ENCODE measurements at regions not wholly inside any gene's neighbourhood (a gene's known extent, or its start where the extent isn't known, plus 50 kb on each side); places are given as distances from the start of the nearest gene placed in this dataset.

- TF ChIP-seq CTCF (conservative IDR thresholded peaks at IDR 0.05; ENCODE audit: low read depth in 2 of 2) = no peak
Measured at GRCh38 chr13:44159633-44160279, 213.9 kb upstream of the SERP2 start (continued).

- no peaks in the 10 kb centered on the region for H3K27me3 ChIP-seq (ENCODE audit: insufficient read depth)
- TF ChIP-seq POLR2AphosphoS5 (IDR thresholded peaks at IDR 0.05; ENCODE audit: low read depth) (no peak), CTCF (conservative IDR thresholded peaks at IDR 0.05; ENCODE audit: low read depth in 2 of 2) (no peak), CREB1 (CRISPR knock-in tag; IDR thresholded peaks at IDR 0.05; ENCODE audit: low read depth) (no peak), EZH2 (IDR thresholded peaks at IDR 0.05; ENCODE audit: low read depth, unreplicated experiment) (no peak), ZNF114 (CRISPR knock-in tag; IDR thresholded peaks at IDR 0.05) (no peak), ZNF462 (CRISPR knock-in tag; IDR thresholded peaks at IDR 0.05) (no peak), STAT1 (IDR thresholded peaks at IDR 0.05; ENCODE audit: unreplicated experiment) (no peak), NANOG (IDR thresholded peaks at IDR 0.05; ENCODE audit: borderline replicate concordance) (no peak), EZH2phosphoT487 (IDR thresholded peaks at IDR 0.05; ENCODE audit: unreplicated experiment) (no peak), JUNB (IDR thresholded peaks at IDR 0.05; ENCODE audit: unreplicated experiment) (no peak)
- no peaks in the 10 kb centered on the region for H4K20me1 ChIP-seq (replicated peaks; ENCODE audit: insufficient read depth)
- Mint-ChIP-seq H3K4me1 (peaks cover 6% of the 10 kb centered on the region; the same call in 2 of the 3 replicates), H3K27me3 (ENCODE audit: insufficient read depth, low read depth, poor library complexity) (no peaks in the 10 kb centered on the region), H3K36me3 (ENCODE audit: low read depth) (no peaks in the 10 kb centered on the region), H3K4me3 (no peak overlapping the region), H3K27ac (no peak overlapping the region), H3K9me3 (no peaks in the 10 kb centered on the region)
- H3F3A ChIP-seq (replicated peaks; ENCODE audit: low read depth) = no peaks in the 10 kb centered on the region
- no peaks in the 10 kb centered on the region for H3K36me3 ChIP-seq (ENCODE audit: insufficient read depth)
- H3K4me1 ChIP-seq (ENCODE audit: insufficient read depth) = no peaks in the 10 kb centered on the region
- no peak overlapping the region for H3K27ac ChIP-seq (ENCODE audit: low read depth)
- no peak overlapping the region for H2AFZ ChIP-seq
- H3K79me2 ChIP-seq (replicated peaks; ENCODE audit: insufficient read depth) = no peaks in the 10 kb centered on the region
- H3K9me2 ChIP-seq (ENCODE audit: insufficient read depth) = peaks cover 4% of the 10 kb centered on the region; the same call in 1 of the 2 replicates
- H3K4me2 ChIP-seq = no peak overlapping the region
- DNase-seq (ENCODE audit: low spot score) = no peak
- no peak for ATAC-seq
- H3K4me3 ChIP-seq = no peak overlapping the region
Measured at GRCh38 chr13:44160591-44161191, 212.9 kb upstream of the SERP2 start.
